ENCODE measurements at regions not wholly inside any gene's neighbourhood (a gene's known extent, or its start where the extent isn't known, plus 50 kb on each side); places are given as distances from the start of the nearest gene placed in this dataset.

- CTCF ChIA-PET = no interaction called here
- H3K9me3 Mint-ChIP-seq (ENCODE audit: unreplicated experiment) = no peaks in the 10 kb centered on the region
- H3K36me3 Mint-ChIP-seq (ENCODE audit: insufficient read depth, unreplicated experiment) = no peaks in the 10 kb centered on the region
- H3K27ac Mint-ChIP-seq (ENCODE audit: low read depth, unreplicated experiment) = no peak overlapping the region
- H3K4me1 Mint-ChIP-seq (ENCODE audit: insufficient read depth, unreplicated experiment) = peaks cover 11% of the 10 kb centered on the region
- H3K4me3 Mint-ChIP-seq (ENCODE audit: unreplicated experiment) = no peak overlapping the region
- DNase-seq (ENCODE audit: unreplicated experiment) = no peak
- POLR2A ChIA-PET = no interaction called here
- intact Hi-C loops (cut with micrococcal nuclease) = loop anchor here (10.0 kb wide), 1 partner anchor 1201 kb away; the partner anchor contains the start of gene CITED2
- no TSS peak for BruUV-seq (replicated peaks)
- TF ChIP-seq CTCF (IDR thresholded peaks at IDR 0.05; ENCODE audit: unreplicated experiment) = no peak
- no peaks in the 10 kb centered on the region for H3K27me3 Mint-ChIP-seq (ENCODE audit: insufficient read depth, unreplicated experiment)
Measured at GRCh38 chr6:140576004-140576555, 1201.6 kb upstream of the CITED2 start.

- CTCF ChIA-PET = interaction anchor here (0.7 kb wide), 1 partner anchor 147 kb away, joined by 3 read pairs; no protein-coding TSS in a partner anchor
- BruUV-seq (replicated peaks) = no TSS peak
- H3K4me1 Mint-ChIP-seq (ENCODE audit: insufficient read depth, unreplicated experiment) = peaks cover 11% of the 10 kb centered on the region
Measured at GRCh38 chr6:140572867-140573266, 1198.4 kb upstream of the CITED2 start.

DNA sequence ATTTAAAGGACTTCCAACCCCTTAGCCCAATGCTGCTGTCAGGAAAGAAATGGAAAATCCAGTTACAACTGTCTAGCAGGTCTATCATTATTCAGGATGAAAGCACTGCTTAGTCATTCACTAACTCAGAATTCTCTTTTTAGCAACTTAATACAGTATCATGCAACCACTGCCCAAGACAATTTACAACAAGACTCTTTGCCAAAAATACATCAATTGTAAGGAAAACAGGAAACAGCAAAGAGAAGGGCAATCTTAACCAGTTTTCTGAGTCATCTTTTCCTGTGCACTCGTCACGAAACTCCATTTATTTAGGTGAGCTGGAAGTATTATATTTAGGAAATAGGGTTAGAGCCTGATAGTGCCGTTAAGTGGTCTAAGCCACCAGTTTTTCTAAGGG is 1197.7 kb upstream of the CITED2 start:
- ChIA-PET CTCF (interaction anchor here (0.7 kb wide), 1 partner anchor 148 kb away, joined by 3 read pairs; no protein-coding TSS in a partner anchor), POLR2A (interaction anchor here (0.6 kb wide), 1 partner anchor 282 kb away, joined by 3 read pairs; no protein-coding TSS in a partner anchor)
- Mint-ChIP-seq H3K4me1 (ENCODE audit: insufficient read depth, unreplicated experiment) (peaks cover 15% of the 10 kb centered on the region), H3K27ac (ENCODE audit: low read depth, unreplicated experiment) (no peak overlapping the region), H3K4me3 (ENCODE audit: unreplicated experiment) (no peak overlapping the region), H3K27me3 (ENCODE audit: insufficient read depth, unreplicated experiment) (no peaks in the 10 kb centered on the region), H3K9me3 (ENCODE audit: unreplicated experiment) (no peaks in the 10 kb centered on the region), H3K36me3 (ENCODE audit: insufficient read depth, unreplicated experiment) (no peaks in the 10 kb centered on the region)
- no TSS peak for BruUV-seq (replicated peaks)
- DNase-seq (ENCODE audit: unreplicated experiment) = peak; percentile 85
- intact Hi-C loops (cut with micrococcal nuclease) = loop anchor here (10.0 kb wide), 1 partner anchor 1197 kb away; the partner anchor contains the start of gene CITED2
- no peak for TF ChIP-seq CTCF (IDR thresholded peaks at IDR 0.05; ENCODE audit: unreplicated experiment)

More at GRCh38 chr6:140572867-140573266, 1198.4 kb upstream of the CITED2 start:
- POLR2A ChIA-PET = no interaction called here
- no peak for DNase-seq (ENCODE audit: unreplicated experiment)
- no peak overlapping the region for H3K4me3 Mint-ChIP-seq (ENCODE audit: unreplicated experiment)
- H3K36me3 Mint-ChIP-seq (ENCODE audit: insufficient read depth, unreplicated experiment) = no peaks in the 10 kb centered on the region
- TF ChIP-seq CTCF (IDR thresholded peaks at IDR 0.05; ENCODE audit: unreplicated experiment) = no peak
- no peak overlapping the region for H3K27ac Mint-ChIP-seq (ENCODE audit: low read depth, unreplicated experiment)
- no peaks in the 10 kb centered on the region for H3K9me3 Mint-ChIP-seq (ENCODE audit: unreplicated experiment)
- H3K27me3 Mint-ChIP-seq (ENCODE audit: insufficient read depth, unreplicated experiment) = no peaks in the 10 kb centered on the region
- intact Hi-C loops (cut with micrococcal nuclease) = loop anchor here (10.0 kb wide), 1 partner anchor 1198 kb away; the partner anchor contains the start of gene CITED2

GRCh38 chr6:140571145-140571544 is 1196.7 kb upstream of the CITED2 start:
- Mint-ChIP-seq H3K4me3 (ENCODE audit: unreplicated experiment) (no peak overlapping the region), H3K9me3 (ENCODE audit: unreplicated experiment) (no peaks in the 10 kb centered on the region), H3K27ac (ENCODE audit: low read depth, unreplicated experiment) (no peak overlapping the region), H3K4me1 (ENCODE audit: insufficient read depth, unreplicated experiment) (peaks cover 25% of the 10 kb centered on the region), H3K36me3 (ENCODE audit: insufficient read depth, unreplicated experiment) (no peaks in the 10 kb centered on the region), H3K27me3 (ENCODE audit: insufficient read depth, unreplicated experiment) (no peaks in the 10 kb centered on the region)
- DNase-seq (ENCODE audit: unreplicated experiment) = no peak
- no peak for TF ChIP-seq CTCF (IDR thresholded peaks at IDR 0.05; ENCODE audit: unreplicated experiment)
- ChIA-PET CTCF (no interaction called here), POLR2A (interaction anchor here (0.6 to 0.7 kb wide), 4 partner anchors 45 to 1445 kb away, joined by 3 to 4 read pairs (median 4); no protein-coding TSS in a partner anchor)
- no TSS peak for BruUV-seq (replicated peaks)
- intact Hi-C loops (cut with micrococcal nuclease) = loop anchor here (10.0 kb wide), 1 partner anchor 1196 kb away; the partner anchor contains the start of gene CITED2

All from MCF 10A (cell line).